OCI-LY3 (cell line): ENCODE measurements at regions not wholly inside any gene's neighbourhood (a gene's known extent, or its start where the extent isn't known, plus 50 kb on each side); places are given as distances from the start of the nearest gene placed in this dataset.

ENCODE experiments used
- H2AFZ ChIP-seq: fragments of 200-600, 300-600 bp; shearing (Covaris generic); 2 replicates; pipeline ENCODE4 v1.6.0; 2014; ENCODE audit warnings: antibody characterized with exemption, low read depth, low read length
- H3K27ac ChIP-seq: fragments of 200-600, 300-600 bp; sonication (generic); 2 replicates; pipeline ENCODE4 v1.5.1; 2014; ENCODE audit warnings: mild to moderate bottlenecking, low read length, moderate library complexity, mixed read lengths
- H3K27me3 ChIP-seq: fragments of 200-600, 300-600 bp; sonication (generic); 2 replicates; pipeline ENCODE4 v1.6.1; 2014; ENCODE audit warnings: low read depth, low read length, mixed read lengths
- H3K36me3 ChIP-seq: fragments of 200-600, 300-600 bp; sonication (generic); replicated peaks from 2 replicates; pipeline ENCODE3; 2014; ENCODE audit warnings: low read depth, low read length, mixed read lengths
- H3K4me1 ChIP-seq: fragments of 300-600, 200-600 bp; sonication (generic); 2 replicates; pipeline ENCODE4 v1.6.1; 2014; ENCODE audit warnings: low read length, mixed read lengths
- H3K4me2 ChIP-seq: fragments of 200-600, 300-600 bp; sonication (generic); 2 replicates; pipeline ENCODE4 v1.6.1; 2014; ENCODE audit warnings: low read length, mixed read lengths
- H3K4me3 ChIP-seq: fragments of 300-600, 200-600 bp; sonication (generic); 2 replicates; pipeline ENCODE4 v1.5.1; 2014; ENCODE audit warnings: antibody characterized with exemption, mild to moderate bottlenecking, low read length, moderate library complexity
- H3K79me2 ChIP-seq: fragments of 300-600, 200-600 bp; shearing (Covaris generic); 2 replicates; pipeline ENCODE4 v1.6.1; 2014; ENCODE audit warnings: mild to moderate bottlenecking, low read length, mixed read lengths
- H3K9ac ChIP-seq: fragments of 300-600, 200-600 bp; shearing (Covaris generic); 2 replicates; pipeline ENCODE4 v1.6.0; 2014; ENCODE audit warnings: mild to moderate bottlenecking, low read length, moderate library complexity
- H3K9me3 ChIP-seq: fragments of 200-600, 300-600 bp; shearing (Covaris generic); 2 replicates; pipeline ENCODE4 v1.6.1; 2014; ENCODE audit warnings: low read length, mixed read lengths; ENCODE audit not compliant: insufficient read depth
- H4K20me1 ChIP-seq: fragments of 200-600, 300-600 bp; sonication (generic); 2 replicates; pipeline ENCODE4 v1.6.1; 2016; ENCODE audit warnings: low read length, mixed read lengths; ENCODE audit not compliant: insufficient read depth
- EZH2phosphoT487 ChIP-seq: fragments of 200-600 bp; shearing (Covaris generic); IDR thresholded peaks from 2 replicates; pipeline ENCODE4 v1.6.1; 2018; ENCODE audit warnings: antibody characterized with exemption, mixed run types, low read depth
- TF ChIP-seq, protein P1 (sequence below): fragments of 200-600, 300-600 bp; sonication (generic); IDR thresholded peaks from 2 replicates; pipeline ENCODE4 v1.5.1; 2014; ENCODE audit warnings: antibody characterized with exemption, low read length, low read depth

DNA sequence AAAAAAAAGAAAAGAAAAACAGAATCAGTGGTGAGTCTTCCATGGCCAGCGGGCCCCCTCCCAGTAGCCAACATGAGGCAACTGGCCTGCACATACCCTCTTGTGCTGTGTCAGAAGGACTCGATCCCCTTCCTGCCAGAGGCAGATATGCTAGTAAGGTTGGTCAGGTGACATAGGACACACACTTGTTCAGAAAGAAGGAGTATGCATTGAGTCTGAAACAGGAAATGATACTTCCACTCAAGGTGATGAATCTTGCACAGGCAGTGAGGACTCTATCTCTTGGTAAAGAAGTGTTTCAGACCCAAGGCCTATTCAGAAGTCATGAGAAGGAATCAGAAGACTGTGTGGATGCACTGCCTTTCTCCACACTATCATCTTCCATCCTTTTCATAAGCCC, 269.7 kb upstream of the FAR2 start:
- H4K20me1 ChIP-seq = no peaks in the 10 kb centered on the region
- 0 out of 2 replicates have a peak overlapping the region, but pooled peaks have one; percentile 20 for H3K9ac ChIP-seq
- H3K36me3 ChIP-seq = no peaks in the 10 kb centered on the region
- peak overlapping the region; percentile 59; the same call in 1 of the 2 replicates for H3K4me3 ChIP-seq
- peaks cover 9% of the 10 kb centered on the region; the same call in 1 of the 2 replicates for H3K27me3 ChIP-seq
- H3K9me3 ChIP-seq = no peaks in the 10 kb centered on the region
- H3K27ac ChIP-seq = no peak overlapping the region
- H3K79me2 ChIP-seq = no peaks in the 10 kb centered on the region
- H3K4me1 ChIP-seq = peaks cover 8% of the 10 kb centered on the region
- TF ChIP-seq EZH2phosphoT487 = no peak
- TF ChIP-seq, protein P1, sequence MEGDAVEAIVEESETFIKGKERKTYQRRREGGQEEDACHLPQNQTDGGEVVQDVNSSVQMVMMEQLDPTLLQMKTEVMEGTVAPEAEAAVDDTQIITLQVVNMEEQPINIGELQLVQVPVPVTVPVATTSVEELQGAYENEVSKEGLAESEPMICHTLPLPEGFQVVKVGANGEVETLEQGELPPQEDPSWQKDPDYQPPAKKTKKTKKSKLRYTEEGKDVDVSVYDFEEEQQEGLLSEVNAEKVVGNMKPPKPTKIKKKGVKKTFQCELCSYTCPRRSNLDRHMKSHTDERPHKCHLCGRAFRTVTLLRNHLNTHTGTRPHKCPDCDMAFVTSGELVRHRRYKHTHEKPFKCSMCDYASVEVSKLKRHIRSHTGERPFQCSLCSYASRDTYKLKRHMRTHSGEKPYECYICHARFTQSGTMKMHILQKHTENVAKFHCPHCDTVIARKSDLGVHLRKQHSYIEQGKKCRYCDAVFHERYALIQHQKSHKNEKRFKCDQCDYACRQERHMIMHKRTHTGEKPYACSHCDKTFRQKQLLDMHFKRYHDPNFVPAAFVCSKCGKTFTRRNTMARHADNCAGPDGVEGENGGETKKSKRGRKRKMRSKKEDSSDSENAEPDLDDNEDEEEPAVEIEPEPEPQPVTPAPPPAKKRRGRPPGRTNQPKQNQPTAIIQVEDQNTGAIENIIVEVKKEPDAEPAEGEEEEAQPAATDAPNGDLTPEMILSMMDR = no peak
- peak overlapping the region; percentile 62 for H3K4me2 ChIP-seq
- peak overlapping the region; percentile 72; the same call in 1 of the 2 replicates for H2AFZ ChIP-seq

DNA sequence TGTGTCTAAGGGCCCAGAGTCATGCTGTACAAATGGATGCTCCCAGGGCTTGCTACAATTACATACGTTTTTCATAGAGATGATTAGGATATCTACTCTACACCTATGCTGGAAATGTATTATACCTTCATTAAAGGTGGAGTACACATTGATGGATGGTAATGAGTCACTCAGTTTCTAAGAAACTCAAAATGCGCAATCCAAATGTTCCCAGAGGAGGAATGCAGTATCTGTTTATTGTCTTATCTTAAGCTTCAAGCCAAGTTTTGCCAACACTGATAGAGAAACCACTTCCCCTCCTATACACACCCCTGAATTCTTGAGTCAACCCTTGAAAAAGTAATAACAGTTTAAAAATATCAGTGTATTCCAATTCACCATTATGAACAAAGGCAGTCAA, 266.6 kb upstream of the FAR2 start:
- Histone ChIP-seq H3K36me3 (no peaks in the 10 kb centered on the region), H3K9ac (no peak overlapping the region), H3K27ac (no peak overlapping the region), H2AFZ (no peak overlapping the region), H3K4me2 (no peak overlapping the region), H3K27me3 (peaks cover 4% of the 10 kb centered on the region; the same call in 1 of the 2 replicates), H3K4me3 (no peak overlapping the region), H4K20me1 (no peaks in the 10 kb centered on the region), H3K9me3 (no peaks in the 10 kb centered on the region), H3K4me1 (peaks cover 8% of the 10 kb centered on the region), H3K79me2 (no peaks in the 10 kb centered on the region)
- TF ChIP-seq, protein P1 = no peak
- no peak for TF ChIP-seq EZH2phosphoT487

DNA sequence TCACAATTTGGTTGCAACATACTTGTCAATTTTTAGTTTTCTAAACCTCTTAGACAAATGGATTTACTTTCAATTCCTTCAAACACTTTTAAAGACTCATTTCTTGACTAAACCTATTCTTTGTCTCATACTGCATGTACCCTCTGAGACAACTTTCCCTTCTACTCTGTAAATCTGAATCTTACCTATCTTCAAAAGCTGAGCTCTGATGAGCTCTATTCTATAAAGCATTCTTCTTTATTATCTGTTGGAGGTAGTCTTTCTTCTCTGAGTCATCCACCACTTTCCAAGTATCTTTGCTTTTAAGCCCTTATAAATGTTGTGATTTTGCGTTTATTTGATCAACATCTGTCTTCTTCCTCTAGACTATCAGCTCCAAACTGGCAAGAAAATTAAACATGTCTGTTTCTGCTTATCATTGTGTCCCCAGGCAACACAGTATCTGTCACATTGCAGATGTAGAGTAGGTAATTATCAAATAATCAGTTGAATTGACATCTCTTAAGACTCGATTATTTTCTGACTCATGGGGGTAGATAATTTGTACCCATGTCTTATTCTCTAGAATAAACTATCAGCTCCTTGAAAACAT, 265.6 kb upstream of the FAR2 start:
- H3K79me2 ChIP-seq = no peaks in the 10 kb centered on the region
- H3K4me2 ChIP-seq = no peak overlapping the region
- H3K9ac ChIP-seq = no peak overlapping the region
- no peaks in the 10 kb centered on the region for H4K20me1 ChIP-seq
- TF ChIP-seq, protein P1 = no peak
- TF ChIP-seq EZH2phosphoT487 = no peak
- no peaks in the 10 kb centered on the region for H3K27me3 ChIP-seq
- no peaks in the 10 kb centered on the region for H3K9me3 ChIP-seq
- H3K4me3 ChIP-seq = no peak overlapping the region
- peaks cover 8% of the 10 kb centered on the region for H3K4me1 ChIP-seq
- H2AFZ ChIP-seq = no peak overlapping the region
- no peaks in the 10 kb centered on the region for H3K36me3 ChIP-seq
- H3K27ac ChIP-seq = no peak overlapping the region

DNA sequence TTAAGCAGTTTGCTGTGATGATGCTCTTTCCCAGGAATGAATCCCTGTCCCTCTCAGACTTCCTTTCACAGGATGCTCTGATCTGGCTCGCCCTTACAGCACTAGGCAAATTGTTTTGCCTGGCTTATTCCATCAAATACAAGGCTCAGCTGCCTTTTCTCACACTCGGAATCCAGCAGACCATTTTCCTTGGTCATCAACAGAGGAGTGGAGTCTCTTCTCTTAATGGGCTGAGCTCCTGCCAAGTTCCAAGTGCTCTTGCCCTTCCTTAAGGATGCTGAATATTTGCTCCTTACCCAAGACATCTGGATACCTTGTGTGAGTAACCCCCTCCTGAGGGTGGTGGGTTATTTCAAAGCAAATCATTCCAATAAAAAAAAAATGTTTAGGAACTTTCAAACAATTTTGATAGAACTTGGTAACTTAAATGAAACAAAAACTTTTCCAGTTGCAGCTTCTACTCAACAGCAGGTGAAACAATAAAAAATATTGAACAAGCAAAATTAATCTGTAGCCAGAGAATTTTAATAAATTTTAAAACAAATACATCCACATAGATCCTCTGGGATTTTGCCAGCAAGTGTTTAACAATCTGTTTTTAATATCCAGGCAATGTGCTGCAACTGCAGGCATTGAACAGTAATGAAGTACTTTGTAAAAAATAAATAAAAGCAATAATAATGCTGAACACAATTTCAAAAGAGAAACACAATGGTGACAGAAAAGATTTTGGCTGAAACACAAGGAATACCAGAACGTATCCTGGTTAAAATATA, 264.0 kb upstream of the FAR2 start:
- Histone ChIP-seq H3K79me2 (no peaks in the 10 kb centered on the region), H3K27ac (no peak overlapping the region), H2AFZ (no peak overlapping the region), H3K9ac (no peak overlapping the region), H3K4me3 (no peak overlapping the region), H3K27me3 (no peaks in the 10 kb centered on the region), H3K4me2 (no peak overlapping the region), H4K20me1 (no peaks in the 10 kb centered on the region), H3K36me3 (no peaks in the 10 kb centered on the region), H3K9me3 (no peaks in the 10 kb centered on the region), H3K4me1 (no peaks in the 10 kb centered on the region; the same call in 1 of the 2 replicates)
- TF ChIP-seq EZH2phosphoT487 = no peak
- TF ChIP-seq, protein P1 = no peak
